GM13977 (cell line): ENCODE measurements at regions not wholly inside any gene's neighbourhood (a gene's known extent, or its start where the extent isn't known, plus 50 kb on each side); places are given as distances from the start of the nearest gene placed in this dataset.

ENCODE experiments used
- DNase-seq: peaks from one replicate; pipeline ENCODE4 v3.0.0; 2012; ENCODE audit warnings: low spot score
- CTCF ChIP-seq: IDR thresholded peaks from 2 replicates; pipeline ENCODE4 v1.5.1; 2012; ENCODE audit warnings: mild to moderate bottlenecking, control low read depth; ENCODE audit not compliant: insufficient read depth; ENCODE audit errors: extremely low read depth, missing control alignments
- in situ Hi-C: fragments of 300-500 bp; cut with MboI; formaldehyde crosslinking; loops from one replicate; pipeline ENCODE4 v1.12.0; 2022; ENCODE audit warnings: low sequenced_read_pairs, low pct_unique_long_range_greater_than_20kb, mixed read lengths, inconsistent platforms; ENCODE audit not compliant: unreplicated experiment

DNA sequence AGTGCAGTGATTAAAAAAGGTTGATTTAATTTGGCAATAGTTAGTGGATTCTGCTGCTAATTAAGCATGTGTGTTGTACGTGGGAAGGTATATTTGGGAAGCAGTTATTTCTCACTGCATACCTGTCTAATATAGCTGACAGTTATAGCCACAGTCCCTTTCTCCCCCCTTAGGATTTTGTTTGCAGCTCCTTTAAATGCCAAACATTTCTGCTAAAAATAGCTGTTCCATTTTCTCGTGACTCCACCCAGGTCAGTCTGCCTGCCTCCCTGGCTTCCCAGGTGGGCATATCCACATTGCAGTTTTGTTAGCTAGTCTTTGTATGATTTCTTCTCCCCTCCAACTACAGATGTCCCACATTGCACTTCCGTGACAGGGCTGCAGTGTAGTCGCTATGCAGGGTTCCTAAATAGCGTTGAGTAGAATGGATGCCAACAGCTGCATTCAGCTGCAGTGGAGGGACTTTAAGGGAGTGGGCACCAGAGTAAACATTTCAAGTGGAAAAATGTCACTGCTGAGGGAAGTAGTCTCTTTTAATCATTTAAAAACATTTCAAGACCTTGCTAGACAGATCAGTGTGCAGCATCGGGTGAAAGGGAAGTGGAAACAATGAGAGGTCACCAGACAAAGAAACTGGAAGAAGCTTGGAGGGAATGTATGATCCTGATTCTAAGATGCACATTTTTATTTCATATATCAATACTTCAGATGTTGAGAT lies 326.3 kb downstream of the RAPGEF2 start:
- in situ Hi-C loops, result loop anchor here (25.0 kb wide), 2 partner anchors 242 to 692 kb away; no protein-coding TSS in a partner anchor
- no peak for TF ChIP-seq CTCF
- no peak for DNase-seq

GRCh38 chr4:159429693-159430035 lies 326.8 kb downstream of the RAPGEF2 start:
- TF ChIP-seq CTCF, result no peak
- in situ Hi-C loops, result loop anchor here (25.0 kb wide), 2 partner anchors 242 to 692 kb away; no protein-coding TSS in a partner anchor
- DNase-seq, result no peak

GRCh38 chr4:159430896-159431295 lies 328.0 kb downstream of the RAPGEF2 start:
- DNase-seq, result no peak
- in situ Hi-C loops, result loop anchor here (25.0 kb wide), 2 partner anchors 244 to 694 kb away; no protein-coding TSS in a partner anchor
- TF ChIP-seq CTCF, result no peak

- TF ChIP-seq CTCF, result no peak
- DNase-seq, result no peak
- in situ Hi-C loops, result loop anchor here (25.0 kb wide), 2 partner anchors 245 to 695 kb away; no protein-coding TSS in a partner anchor
These were observed 329.6 kb downstream of the RAPGEF2 start for GRCh38 chr4:159432436-159432835.

- in situ Hi-C loops, result loop anchor here (25.0 kb wide), 2 partner anchors 246 to 696 kb away; no protein-coding TSS in a partner anchor
- DNase-seq, result no peak
These were observed 330.5 kb downstream of the RAPGEF2 start for GRCh38 chr4:159433337-159433736.

More at GRCh38 chr4:159433337-159433736, 330.5 kb downstream of the RAPGEF2 start:
- no peak for TF ChIP-seq CTCF
